ENCODE measurements at regions not wholly inside any gene's neighbourhood (a gene's known extent, or its start where the extent isn't known, plus 50 kb on each side); places are given as distances from the start of the nearest gene placed in this dataset.
"Not testable (repeated sequence)": the region's sequence is repeated elsewhere in the genome, so short reads cannot be mapped to it uniquely, and the experiment has no call there.

DNA sequence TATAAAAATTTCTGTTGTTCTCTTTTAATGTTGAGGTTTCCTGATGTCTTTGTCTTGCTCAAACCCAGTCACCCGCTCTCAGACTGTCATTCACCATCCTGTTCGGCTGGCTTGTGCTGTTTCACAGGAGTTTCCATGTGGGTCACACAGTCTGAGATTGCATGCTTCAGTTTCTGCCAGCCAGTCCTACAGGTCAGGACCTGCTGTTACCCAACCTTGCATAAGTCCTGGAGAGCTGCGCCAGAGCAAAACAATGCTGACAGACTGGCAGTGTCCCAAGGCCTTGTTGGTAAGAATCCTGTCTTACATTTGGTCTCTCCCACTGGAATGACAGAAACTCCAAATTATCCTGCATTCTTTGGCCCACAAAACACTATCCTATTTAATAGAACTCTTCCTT lies 340.0 kb upstream of the SLITRK5 start:
- TF ChIP-seq, protein P1, sequence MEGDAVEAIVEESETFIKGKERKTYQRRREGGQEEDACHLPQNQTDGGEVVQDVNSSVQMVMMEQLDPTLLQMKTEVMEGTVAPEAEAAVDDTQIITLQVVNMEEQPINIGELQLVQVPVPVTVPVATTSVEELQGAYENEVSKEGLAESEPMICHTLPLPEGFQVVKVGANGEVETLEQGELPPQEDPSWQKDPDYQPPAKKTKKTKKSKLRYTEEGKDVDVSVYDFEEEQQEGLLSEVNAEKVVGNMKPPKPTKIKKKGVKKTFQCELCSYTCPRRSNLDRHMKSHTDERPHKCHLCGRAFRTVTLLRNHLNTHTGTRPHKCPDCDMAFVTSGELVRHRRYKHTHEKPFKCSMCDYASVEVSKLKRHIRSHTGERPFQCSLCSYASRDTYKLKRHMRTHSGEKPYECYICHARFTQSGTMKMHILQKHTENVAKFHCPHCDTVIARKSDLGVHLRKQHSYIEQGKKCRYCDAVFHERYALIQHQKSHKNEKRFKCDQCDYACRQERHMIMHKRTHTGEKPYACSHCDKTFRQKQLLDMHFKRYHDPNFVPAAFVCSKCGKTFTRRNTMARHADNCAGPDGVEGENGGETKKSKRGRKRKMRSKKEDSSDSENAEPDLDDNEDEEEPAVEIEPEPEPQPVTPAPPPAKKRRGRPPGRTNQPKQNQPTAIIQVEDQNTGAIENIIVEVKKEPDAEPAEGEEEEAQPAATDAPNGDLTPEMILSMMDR (IDR thresholded peaks at IDR 0.05; ENCODE audit: low read length) = no peak
- TF ChIP-seq EZH2phosphoT487 (IDR thresholded peaks at IDR 0.05; ENCODE audit: low read length) = no peak
- Histone ChIP-seq H3K27ac (ENCODE audit: low read length) (no peak overlapping the region), H3K9ac (ENCODE audit: low read length) (no peak overlapping the region), H3K4me2 (ENCODE audit: low read depth, low read length) (no peak overlapping the region), H3K79me2 (ENCODE audit: low read length) (no peaks in the 10 kb centered on the region), H2AFZ (ENCODE audit: low read length) (no peak overlapping the region), H3K9me3 (replicated peaks; ENCODE audit: insufficient read depth, low read length) (no peaks in the 10 kb centered on the region), H3F3A (ENCODE audit: insufficient read depth, low read length) (no peaks in the 10 kb centered on the region), H4K20me1 (ENCODE audit: insufficient read depth, low read length) (no peaks in the 10 kb centered on the region), H3K36me3 (replicated peaks; ENCODE audit: insufficient read depth, low read length) (no peaks in the 10 kb centered on the region), H3K9me2 (replicated peaks; ENCODE audit: insufficient read depth, low read length) (no peaks in the 10 kb centered on the region), H3K27me3 (replicated peaks; ENCODE audit: insufficient read depth, low read length) (no peaks in the 10 kb centered on the region), H3K4me3 (ENCODE audit: low read length) (no peak overlapping the region), H3K4me1 (ENCODE audit: low read length) (no peaks in the 10 kb centered on the region)
- DNase-seq = no peak

DNA sequence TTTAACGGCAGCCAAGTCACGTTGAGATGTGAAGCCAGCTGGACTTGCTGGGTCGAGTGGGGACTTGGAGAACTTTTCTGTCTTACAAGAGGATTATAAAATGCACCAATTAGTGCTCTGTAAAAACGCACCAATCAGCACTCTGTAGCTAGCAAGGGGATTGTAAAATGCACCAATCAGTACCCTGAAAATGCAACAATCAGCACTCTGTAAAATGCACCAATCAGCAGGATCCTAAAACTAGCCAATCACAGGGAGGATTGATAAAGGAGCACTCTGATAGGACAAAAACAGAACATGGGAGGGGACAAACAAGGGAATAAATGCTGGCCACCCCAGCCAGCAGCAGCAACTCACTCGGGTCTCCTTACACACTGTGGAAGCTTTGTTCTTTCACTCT lies 337.6 kb upstream of the SLITRK5 start:
- no peak for DNase-seq
- Histone ChIP-seq H3K4me2 (ENCODE audit: low read depth, low read length) (no peak overlapping the region), H3K9ac (ENCODE audit: low read length) (no peak overlapping the region), H3K9me3 (replicated peaks; ENCODE audit: insufficient read depth, low read length) (no peaks in the 10 kb centered on the region), H2AFZ (ENCODE audit: low read length) (no peak overlapping the region), H3K27ac (ENCODE audit: low read length) (no peak overlapping the region), H3K9me2 (replicated peaks; ENCODE audit: insufficient read depth, low read length) (no peaks in the 10 kb centered on the region), H3K4me3 (ENCODE audit: low read length) (no peak overlapping the region), H3K36me3 (replicated peaks; ENCODE audit: insufficient read depth, low read length) (no peaks in the 10 kb centered on the region), H3K79me2 (ENCODE audit: low read length) (no peaks in the 10 kb centered on the region), H3F3A (ENCODE audit: insufficient read depth, low read length) (no peaks in the 10 kb centered on the region), H4K20me1 (ENCODE audit: insufficient read depth, low read length) (no peaks in the 10 kb centered on the region), H3K27me3 (replicated peaks; ENCODE audit: insufficient read depth, low read length) (no peaks in the 10 kb centered on the region), H3K4me1 (ENCODE audit: low read length) (no peaks in the 10 kb centered on the region)
- TF ChIP-seq, protein P1 (IDR thresholded peaks at IDR 0.05; ENCODE audit: low read length) = no peak
- TF ChIP-seq EZH2phosphoT487 (IDR thresholded peaks at IDR 0.05; ENCODE audit: low read length) = no peak
- TF ChIP-seq EZH2 (optimal IDR thresholded peaks at IDR 0.05; ENCODE audit: low read depth, low read length) = no peak

DNA sequence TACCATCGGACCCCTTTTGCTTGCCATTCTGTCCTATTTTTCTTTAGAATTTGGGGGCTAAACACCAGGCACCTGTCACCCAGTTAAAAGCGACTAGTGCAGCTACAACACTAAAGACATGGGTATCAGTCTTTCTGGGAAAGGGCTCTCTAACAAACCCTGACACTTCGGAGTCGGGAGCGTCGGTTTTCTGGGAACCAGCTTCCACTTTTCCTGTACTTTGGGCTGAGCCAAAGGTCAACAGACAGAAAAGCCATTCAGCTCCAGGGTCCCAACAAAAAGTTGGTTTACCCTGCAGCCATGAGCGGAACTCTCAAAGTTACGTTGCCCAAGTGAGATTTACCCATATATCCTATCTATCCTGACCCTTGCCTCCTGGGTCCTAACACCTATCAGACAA lies 337.0 kb upstream of the SLITRK5 start:
- Histone ChIP-seq H3K4me1 (ENCODE audit: low read length) (no peaks in the 10 kb centered on the region), H3K9me2 (replicated peaks; ENCODE audit: insufficient read depth, low read length) (no peaks in the 10 kb centered on the region), H4K20me1 (ENCODE audit: insufficient read depth, low read length) (no peaks in the 10 kb centered on the region), H3K27ac (ENCODE audit: low read length) (no peak overlapping the region), H3K27me3 (replicated peaks; ENCODE audit: insufficient read depth, low read length) (no peaks in the 10 kb centered on the region), H3K36me3 (replicated peaks; ENCODE audit: insufficient read depth, low read length) (no peaks in the 10 kb centered on the region), H3K4me2 (ENCODE audit: low read depth, low read length) (no peak overlapping the region), H3K9ac (ENCODE audit: low read length) (no peak overlapping the region), H3K4me3 (ENCODE audit: low read length) (no peak overlapping the region), H3K9me3 (replicated peaks; ENCODE audit: insufficient read depth, low read length) (no peaks in the 10 kb centered on the region), H3F3A (ENCODE audit: insufficient read depth, low read length) (no peaks in the 10 kb centered on the region), H3K79me2 (ENCODE audit: low read length) (no peaks in the 10 kb centered on the region), H2AFZ (ENCODE audit: low read length) (no peak overlapping the region)
- DNase-seq = no peak
- TF ChIP-seq EZH2phosphoT487 (IDR thresholded peaks at IDR 0.05; ENCODE audit: low read length) = no peak
- TF ChIP-seq, protein P1 (IDR thresholded peaks at IDR 0.05; ENCODE audit: low read length) = no peak
- TF ChIP-seq EZH2 (optimal IDR thresholded peaks at IDR 0.05; ENCODE audit: low read depth, low read length) = no peak

- H2AFZ ChIP-seq (ENCODE audit: low read length); H4K20me1 ChIP-seq (ENCODE audit: insufficient read depth, low read length); H3K27me3 ChIP-seq (replicated peaks; ENCODE audit: insufficient read depth, low read length); H3K27ac ChIP-seq (ENCODE audit: low read length); H3K4me2 ChIP-seq (ENCODE audit: low read depth, low read length); H3K4me1 ChIP-seq (ENCODE audit: low read length); H3K9me2 ChIP-seq (replicated peaks; ENCODE audit: insufficient read depth, low read length); DNase-seq; H3K79me2 ChIP-seq (ENCODE audit: low read length); H3F3A ChIP-seq (ENCODE audit: insufficient read depth, low read length); H3K4me3 ChIP-seq (ENCODE audit: low read length); H3K9ac ChIP-seq (ENCODE audit: low read length); H3K9me3 ChIP-seq (replicated peaks; ENCODE audit: insufficient read depth, low read length); H3K36me3 ChIP-seq (replicated peaks; ENCODE audit: insufficient read depth, low read length): not testable (repeated sequence)
Observed at GRCh38 chr13:87336346-87336889, 334.8 kb upstream of the SLITRK5 start.

Measured in MM.1S (cell line).